ENCODE measurements at regions not wholly inside any gene's neighbourhood (a gene's known extent, or its start where the extent isn't known, plus 50 kb on each side); places are given as distances from the start of the nearest gene placed in this dataset.

DNA sequence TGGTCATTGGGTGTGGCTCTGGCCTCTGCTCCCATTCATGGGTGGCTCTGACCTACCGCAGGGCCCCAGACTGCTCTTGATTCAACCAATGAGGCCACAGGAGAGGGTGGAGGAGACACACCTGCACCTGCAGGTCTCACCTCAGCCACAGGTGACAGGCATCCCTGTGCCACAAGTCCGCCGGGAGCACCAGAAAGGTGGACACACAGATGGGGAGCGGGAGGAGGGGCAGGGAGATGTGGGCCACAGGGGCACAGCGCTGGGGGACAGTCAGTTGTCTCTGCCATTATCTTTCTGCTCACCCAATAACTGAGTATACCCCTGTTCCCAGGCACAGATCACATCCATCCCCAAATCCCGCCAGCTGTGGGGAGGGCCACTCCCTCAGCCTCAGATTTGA is 189.1 kb upstream of the SALL3 start:
- H3K4me1 ChIP-seq (ENCODE audit: low read length) = no peaks in the 10 kb centered on the region
- H3K27ac ChIP-seq (ENCODE audit: low read length) = no peak overlapping the region
- no peaks in the 10 kb centered on the region for H3K36me3 ChIP-seq (replicated peaks; ENCODE audit: low read depth, low read length)
- no peak overlapping the region for H2AFZ ChIP-seq (ENCODE audit: low read depth, low read length)
- H3K9ac ChIP-seq (ENCODE audit: low read length) = no peak overlapping the region
- H3K9me3 ChIP-seq (ENCODE audit: insufficient read depth, low read length) = no peaks in the 10 kb centered on the region; the same call in 1 of the 2 replicates
- no peaks in the 10 kb centered on the region for H3K27me3 ChIP-seq (ENCODE audit: low read depth, low read length)
- H4K20me1 ChIP-seq (ENCODE audit: insufficient read depth, low read length) = no peaks in the 10 kb centered on the region
- H3K4me3 ChIP-seq (ENCODE audit: low read length) = no peak overlapping the region
- TF ChIP-seq EZH2phosphoT487 (IDR thresholded peaks at IDR 0.05; ENCODE audit: low read depth) = no peak
- TF ChIP-seq, protein P1, sequence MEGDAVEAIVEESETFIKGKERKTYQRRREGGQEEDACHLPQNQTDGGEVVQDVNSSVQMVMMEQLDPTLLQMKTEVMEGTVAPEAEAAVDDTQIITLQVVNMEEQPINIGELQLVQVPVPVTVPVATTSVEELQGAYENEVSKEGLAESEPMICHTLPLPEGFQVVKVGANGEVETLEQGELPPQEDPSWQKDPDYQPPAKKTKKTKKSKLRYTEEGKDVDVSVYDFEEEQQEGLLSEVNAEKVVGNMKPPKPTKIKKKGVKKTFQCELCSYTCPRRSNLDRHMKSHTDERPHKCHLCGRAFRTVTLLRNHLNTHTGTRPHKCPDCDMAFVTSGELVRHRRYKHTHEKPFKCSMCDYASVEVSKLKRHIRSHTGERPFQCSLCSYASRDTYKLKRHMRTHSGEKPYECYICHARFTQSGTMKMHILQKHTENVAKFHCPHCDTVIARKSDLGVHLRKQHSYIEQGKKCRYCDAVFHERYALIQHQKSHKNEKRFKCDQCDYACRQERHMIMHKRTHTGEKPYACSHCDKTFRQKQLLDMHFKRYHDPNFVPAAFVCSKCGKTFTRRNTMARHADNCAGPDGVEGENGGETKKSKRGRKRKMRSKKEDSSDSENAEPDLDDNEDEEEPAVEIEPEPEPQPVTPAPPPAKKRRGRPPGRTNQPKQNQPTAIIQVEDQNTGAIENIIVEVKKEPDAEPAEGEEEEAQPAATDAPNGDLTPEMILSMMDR (IDR thresholded peaks at IDR 0.05; ENCODE audit: low read depth, low read length) = no peak
- no peak overlapping the region for H3K4me2 ChIP-seq (ENCODE audit: low read length)
- no peaks in the 10 kb centered on the region for H3K79me2 ChIP-seq (ENCODE audit: low read length)

GRCh38 chr18:78790960-78791359 is 188.7 kb upstream of the SALL3 start:
- H3K9ac ChIP-seq (ENCODE audit: low read length) = no peak overlapping the region

DNA sequence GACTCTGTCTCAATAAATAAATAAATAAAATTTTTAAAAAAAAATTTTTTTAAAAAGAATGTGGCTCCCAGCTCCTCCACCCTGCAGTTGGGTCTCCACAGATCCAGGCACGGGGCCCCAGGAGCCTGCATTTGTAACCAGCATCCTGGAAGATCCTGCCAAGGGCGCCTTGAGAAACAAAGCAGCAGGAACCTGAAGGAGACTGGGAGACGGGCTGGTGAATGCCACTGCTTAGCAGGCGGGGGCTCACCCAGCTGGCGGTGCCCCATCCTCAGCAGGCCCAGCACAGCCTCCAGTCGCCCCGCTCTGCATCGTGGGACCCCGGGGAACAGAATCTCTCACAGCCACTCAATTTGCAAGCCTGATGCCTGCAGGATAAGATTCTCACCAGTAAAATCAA is 187.5 kb upstream of the SALL3 start:
- Histone ChIP-seq H4K20me1 (ENCODE audit: insufficient read depth, low read length) (no peaks in the 10 kb centered on the region), H3K36me3 (replicated peaks; ENCODE audit: low read depth, low read length) (no peaks in the 10 kb centered on the region), H3K79me2 (ENCODE audit: low read length) (no peaks in the 10 kb centered on the region), H3K27ac (ENCODE audit: low read length) (no peak overlapping the region), H3K9ac (ENCODE audit: low read length) (no peak overlapping the region), H3K4me1 (ENCODE audit: low read length) (no peaks in the 10 kb centered on the region), H3K9me3 (ENCODE audit: insufficient read depth, low read length) (no peaks in the 10 kb centered on the region; the same call in 1 of the 2 replicates), H3K4me2 (ENCODE audit: low read length) (no peak overlapping the region), H2AFZ (ENCODE audit: low read depth, low read length) (no peak overlapping the region), H3K4me3 (ENCODE audit: low read length) (no peak overlapping the region), H3K27me3 (ENCODE audit: low read depth, low read length) (no peaks in the 10 kb centered on the region)
- TF ChIP-seq EZH2phosphoT487 (IDR thresholded peaks at IDR 0.05; ENCODE audit: low read depth) = no peak
- TF ChIP-seq, protein P1 (IDR thresholded peaks at IDR 0.05; ENCODE audit: low read depth, low read length) = no peak

More at GRCh38 chr18:78790960-78791359, 188.7 kb upstream of the SALL3 start:
- TF ChIP-seq EZH2phosphoT487 (IDR thresholded peaks at IDR 0.05; ENCODE audit: low read depth) = no peak
- TF ChIP-seq, protein P1 (IDR thresholded peaks at IDR 0.05; ENCODE audit: low read depth, low read length) = no peak
- Histone ChIP-seq H3K4me3 (ENCODE audit: low read length) (no peak overlapping the region), H3K36me3 (replicated peaks; ENCODE audit: low read depth, low read length) (no peaks in the 10 kb centered on the region), H4K20me1 (ENCODE audit: insufficient read depth, low read length) (no peaks in the 10 kb centered on the region), H3K27ac (ENCODE audit: low read length) (no peak overlapping the region), H3K4me2 (ENCODE audit: low read length) (no peak overlapping the region), H3K4me1 (ENCODE audit: low read length) (no peaks in the 10 kb centered on the region), H3K9me3 (ENCODE audit: insufficient read depth, low read length) (no peaks in the 10 kb centered on the region; the same call in 1 of the 2 replicates), H3K27me3 (ENCODE audit: low read depth, low read length) (no peaks in the 10 kb centered on the region), H2AFZ (ENCODE audit: low read depth, low read length) (no peak overlapping the region), H3K79me2 (ENCODE audit: low read length) (no peaks in the 10 kb centered on the region)

DNA sequence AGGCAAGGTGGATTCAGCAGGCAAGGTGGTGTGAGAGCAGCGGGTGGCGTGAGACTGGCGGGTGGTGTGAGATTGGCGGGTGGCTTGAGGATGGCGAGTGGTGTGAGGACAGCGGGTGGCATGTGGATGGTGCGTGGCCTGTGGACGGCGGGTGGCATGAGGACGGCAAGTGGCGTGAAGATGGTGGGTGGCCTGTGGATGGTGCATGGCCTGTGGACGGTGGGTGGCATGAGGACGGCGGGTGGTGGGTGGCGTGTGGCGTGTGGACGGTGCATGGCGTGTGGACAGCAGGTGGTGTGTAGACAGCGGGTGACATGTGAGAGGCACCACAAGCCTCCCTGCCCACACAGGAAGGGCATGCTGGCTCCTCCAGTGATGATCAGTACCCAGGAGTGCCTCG is 186.9 kb upstream of the SALL3 start:
- TF ChIP-seq, protein P1 (IDR thresholded peaks at IDR 0.05; ENCODE audit: low read depth, low read length) = no peak
- TF ChIP-seq EZH2phosphoT487 (IDR thresholded peaks at IDR 0.05; ENCODE audit: low read depth) = no peak
- Histone ChIP-seq H3K9me3 (ENCODE audit: insufficient read depth, low read length) (no peaks in the 10 kb centered on the region; the same call in 1 of the 2 replicates), H4K20me1 (ENCODE audit: insufficient read depth, low read length) (no peaks in the 10 kb centered on the region), H3K4me3 (ENCODE audit: low read length) (no peak overlapping the region), H3K79me2 (ENCODE audit: low read length) (no peaks in the 10 kb centered on the region), H3K9ac (ENCODE audit: low read length) (no peak overlapping the region), H3K36me3 (replicated peaks; ENCODE audit: low read depth, low read length) (no peaks in the 10 kb centered on the region), H3K27ac (ENCODE audit: low read length) (no peak overlapping the region), H3K27me3 (ENCODE audit: low read depth, low read length) (no peaks in the 10 kb centered on the region), H3K4me2 (ENCODE audit: low read length) (no peak overlapping the region), H3K4me1 (ENCODE audit: low read length) (no peaks in the 10 kb centered on the region), H2AFZ (ENCODE audit: low read depth, low read length) (no peak overlapping the region)
